ENCODE measurements at regions not wholly inside any gene's neighbourhood (a gene's known extent, or its start where the extent isn't known, plus 50 kb on each side); places are given as distances from the start of the nearest gene placed in this dataset.

DNA sequence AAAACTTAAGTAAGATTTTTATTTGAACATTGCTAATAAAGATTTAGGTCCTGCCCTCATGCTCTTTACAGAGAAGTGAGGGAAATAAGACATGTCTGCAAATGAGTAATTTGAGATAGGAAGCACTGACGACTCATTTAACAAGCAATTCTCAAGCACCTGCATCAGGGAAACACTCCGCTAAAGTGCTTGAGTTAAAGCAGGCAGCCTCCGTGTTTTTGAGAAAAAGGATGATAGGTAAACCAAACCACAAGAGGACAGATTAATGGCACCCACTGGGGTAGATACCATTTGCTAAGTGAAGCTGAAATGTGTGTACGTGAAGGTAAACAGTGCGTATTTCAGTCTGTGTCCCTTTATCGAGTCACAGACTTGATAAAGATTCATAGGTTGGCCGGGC lies 184.6 kb upstream of the CARD18 start:
- TF ChIP-seq, protein P1, sequence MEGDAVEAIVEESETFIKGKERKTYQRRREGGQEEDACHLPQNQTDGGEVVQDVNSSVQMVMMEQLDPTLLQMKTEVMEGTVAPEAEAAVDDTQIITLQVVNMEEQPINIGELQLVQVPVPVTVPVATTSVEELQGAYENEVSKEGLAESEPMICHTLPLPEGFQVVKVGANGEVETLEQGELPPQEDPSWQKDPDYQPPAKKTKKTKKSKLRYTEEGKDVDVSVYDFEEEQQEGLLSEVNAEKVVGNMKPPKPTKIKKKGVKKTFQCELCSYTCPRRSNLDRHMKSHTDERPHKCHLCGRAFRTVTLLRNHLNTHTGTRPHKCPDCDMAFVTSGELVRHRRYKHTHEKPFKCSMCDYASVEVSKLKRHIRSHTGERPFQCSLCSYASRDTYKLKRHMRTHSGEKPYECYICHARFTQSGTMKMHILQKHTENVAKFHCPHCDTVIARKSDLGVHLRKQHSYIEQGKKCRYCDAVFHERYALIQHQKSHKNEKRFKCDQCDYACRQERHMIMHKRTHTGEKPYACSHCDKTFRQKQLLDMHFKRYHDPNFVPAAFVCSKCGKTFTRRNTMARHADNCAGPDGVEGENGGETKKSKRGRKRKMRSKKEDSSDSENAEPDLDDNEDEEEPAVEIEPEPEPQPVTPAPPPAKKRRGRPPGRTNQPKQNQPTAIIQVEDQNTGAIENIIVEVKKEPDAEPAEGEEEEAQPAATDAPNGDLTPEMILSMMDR (IDR thresholded peaks at IDR 0.05) = no peak
- TF ChIP-seq POLR2A (IDR thresholded peaks at IDR 0.05) = no peak
